GM12873 (cell line): ENCODE measurements at regions not wholly inside any gene's neighbourhood (a gene's known extent, or its start where the extent isn't known, plus 50 kb on each side); places are given as distances from the start of the nearest gene placed in this dataset.

ENCODE experiments used
- CTCF ChIP-seq: IDR thresholded peaks from 2 replicates; pipeline ENCODE4 v1.5.1; 2012; ENCODE audit warnings: low read depth, mild to moderate bottlenecking, moderate library complexity, low read length, control low read depth; ENCODE audit not compliant: insufficient read depth; ENCODE audit errors: missing control alignments

GRCh38 chr5:102036927-102037326, 259.2 kb downstream of the SLCO4C1 start:
- no peak for TF ChIP-seq CTCF

- no peak for TF ChIP-seq CTCF
Measured at GRCh38 chr5:102031711-102032110, 264.4 kb downstream of the SLCO4C1 start.

GRCh38 chr5:102018690-102019089, 277.4 kb downstream of the SLCO4C1 start:
- no peak for TF ChIP-seq CTCF

GRCh38 chr5:102018279-102018678, 277.8 kb downstream of the SLCO4C1 start:
- no peak for TF ChIP-seq CTCF

- TF ChIP-seq CTCF, result no peak
Measured at GRCh38 chr5:102014371-102014770, 281.7 kb downstream of the SLCO4C1 start.

GRCh38 chr5:102010644-102011043, 285.4 kb downstream of the SLCO4C1 start:
- no peak for TF ChIP-seq CTCF

GRCh38 chr5:101997235-101997634, 298.8 kb downstream of the SLCO4C1 start:
- no peak for TF ChIP-seq CTCF
